CD14-positive monocyte (primary cell): ENCODE measurements at regions not wholly inside any gene's neighbourhood (a gene's known extent, or its start where the extent isn't known, plus 50 kb on each side); places are given as distances from the start of the nearest gene placed in this dataset.

Experiments
- DNase-seq, 3 donors: peaks; one replicate each; pipeline ENCODE4 v3.0.0-alpha.2; 2011 to 2022
- H2AFZ ChIP-seq: 2 replicates; pipeline ENCODE4 v1.6.0; 2012; ENCODE audit warnings: mild to moderate bottlenecking, low read depth, low read length, inconsistent platforms; ENCODE audit not compliant: insufficient read depth, poor library complexity, severe bottlenecking
- H3K27ac ChIP-seq, 2 donors: 1 replicate in 1 of 2; 2 replicates in 1 of 2; pipeline ENCODE4 v1.5.1; 2012 to 2013; ENCODE audit warnings: low read length in 2 of 2, control low read depth in 1 of 2, inconsistent platforms in 1 of 2, low read depth in 1 of 2, mild to moderate bottlenecking in 1 of 2
- H3K27me3 ChIP-seq, 2 donors: one replicate each; pipeline versions ENCODE4 v1.6.0 to v1.6.1; 2011 to 2013; ENCODE audit warnings: low read length in 2 of 2; ENCODE audit not compliant: control insufficient read depth in 2 of 2, insufficient read depth in 2 of 2
- H3K36me3 ChIP-seq, 2 donors: replicated peaks in 1 of 2; 1 replicate in 1 of 2; 2 replicates in 1 of 2; pipeline versions ENCODE4 v1.5.1 to v1.6.1; 2012 to 2013; ENCODE audit warnings: low read length in 2 of 2, control low read depth in 1 of 2, inconsistent platforms in 1 of 2, mild to moderate bottlenecking in 1 of 2; ENCODE audit not compliant: insufficient read depth in 2 of 2, control insufficient read depth in 1 of 2
- H3K4me1 ChIP-seq, 2 donors: 1 replicate in 1 of 2; 2 replicates in 1 of 2; pipeline versions ENCODE4 v1.5.1 to v1.6.1; 2012 to 2013; ENCODE audit warnings: low read length in 2 of 2, control low read depth in 1 of 2, inconsistent platforms in 1 of 2, mild to moderate bottlenecking in 1 of 2, moderate library complexity in 1 of 2; ENCODE audit not compliant: insufficient read depth in 2 of 2, control insufficient read depth in 1 of 2
- H3K4me2 ChIP-seq: replicated peaks from 2 replicates; pipeline ENCODE3; 2012; ENCODE audit warnings: low read length, moderate library complexity, mild to moderate bottlenecking; ENCODE audit not compliant: poor library complexity, severe bottlenecking; ENCODE audit errors: extremely low read depth
- H3K4me3 ChIP-seq, 3 experiments: fragments of 200-600 bp in 1 of 3; sonication (generic) in 1 of 3; replicated peaks in 1 of 3; 1 replicate in 2 of 3; 2 replicates in 1 of 3; pipeline ENCODE4 v1.5.1; 2011 to 2013; ENCODE audit warnings: low read length in 3 of 3, mild to moderate bottlenecking in 3 of 3, control low read depth in 2 of 3, low read depth in 2 of 3, inconsistent platforms in 1 of 3, moderate library complexity in 1 of 3
- H3K79me2 ChIP-seq: 2 replicates; pipeline ENCODE4 v1.6.0; 2012; ENCODE audit warnings: mild to moderate bottlenecking, control low read depth, inconsistent platforms, low read length, moderate library complexity; ENCODE audit not compliant: insufficient read depth
- H3K9ac ChIP-seq: 2 replicates; pipeline ENCODE4 v1.6.0; 2017; ENCODE audit warnings: low read length, mild to moderate bottlenecking; ENCODE audit not compliant: insufficient read depth, poor library complexity, severe bottlenecking
- H3K9me3 ChIP-seq, 2 donors: replicated peaks in 1 of 2; 1 replicate in 1 of 2; 2 replicates in 1 of 2; pipeline versions ENCODE4 v1.5.1 to v1.6.1; 2012 to 2013; ENCODE audit warnings: low read length in 2 of 2, control low read depth in 1 of 2; ENCODE audit not compliant: control insufficient read depth in 1 of 2, insufficient read depth in 1 of 2
- H4K20me1 ChIP-seq: 2 replicates; pipeline ENCODE4 v1.6.0; 2012; ENCODE audit warnings: mild to moderate bottlenecking, low read length, control low read depth, moderate library complexity; ENCODE audit not compliant: insufficient read depth
- H3K27ac Mint-ChIP-seq, 7 donors: one replicate each; pipeline ENCODE4 v1.8.0; 2020; ENCODE audit warnings: mild to moderate bottlenecking in 7 of 7, mixed read lengths in 7 of 7, moderate library complexity in 6 of 7, inconsistent platforms in 2 of 7
- H3K27me3 Mint-ChIP-seq, 3 donors: one replicate each; pipeline ENCODE4 v1.8.0; 2021 to 2022; ENCODE audit warnings: low read depth in 3 of 3, mild to moderate bottlenecking in 3 of 3, mixed read lengths in 3 of 3, moderate library complexity in 3 of 3, inconsistent platforms in 1 of 3
- H3K36me3 Mint-ChIP-seq, 2 donors: one replicate each; pipeline ENCODE4 v1.8.0; 2020; ENCODE audit warnings: mixed read lengths in 2 of 2, inconsistent platforms in 1 of 2, mild to moderate bottlenecking in 1 of 2
- H3K4me1 Mint-ChIP-seq: one replicate; pipeline ENCODE4 v1.8.0; 2020; ENCODE audit warnings: mild to moderate bottlenecking, mixed read lengths
- H3K4me3 Mint-ChIP-seq, 2 donors: one replicate each; pipeline ENCODE4 v1.8.0; 2020; ENCODE audit warnings: mild to moderate bottlenecking in 2 of 2, mixed read lengths in 2 of 2, moderate library complexity in 1 of 2
- H3K9me3 Mint-ChIP-seq, 7 donors: one replicate each; pipeline ENCODE4 v1.8.0; 2020 to 2022; ENCODE audit warnings: mixed read lengths in 7 of 7, mild to moderate bottlenecking in 6 of 7, moderate library complexity in 6 of 7, inconsistent platforms in 2 of 7
- WGBS: methylation state at CpG from one replicate; pipeline ENCODE4 v1.1.5; 2013; ENCODE audit warnings: missing lambda C conversion rate; ENCODE audit not compliant: insufficient coverage; 5-methylcytosine and 5-hydroxymethylcytosine counted together
- intact Hi-C, 2 donors: fragments of 100-400 bp; cut with micrococcal nuclease; formaldehyde crosslinking; loops; one replicate each; pipeline versions ENCODE4 v1.15.0 to v1.15.1; 2023
- TF ChIP-seq, protein P1 (sequence below): fragments of 200-600 bp; IDR thresholded peaks from one replicate; pipeline ENCODE4 v1.8.0; 2022; ENCODE audit warnings: antibody characterized with exemption, mild to moderate bottlenecking

GRCh38 chr1:214146523-214146922 lies 134.4 kb upstream of the SMYD2 start:
- Mint-ChIP-seq H3K36me3 (no peaks in the 10 kb centered on the region), H3K27ac (no peak overlapping the region), H3K9me3 (peaks cover 0 to 5% (median 0%) of the 10 kb centered on the region in 7 donors), H3K27me3 (peaks cover 0 to 2% (median 0%) of the 10 kb centered on the region in 3 donors), H3K4me1 (no peaks in the 10 kb centered on the region), H3K4me3 (no peak overlapping the region)
- H2AFZ ChIP-seq: no peak overlapping the region
- no peaks in the 10 kb centered on the region for H3K79me2 ChIP-seq
- H3K27me3 ChIP-seq: no peaks in the 10 kb centered on the region
- H3K4me2 ChIP-seq: no peak overlapping the region
- H4K20me1 ChIP-seq: no peaks in the 10 kb centered on the region
- no peaks in the 10 kb centered on the region for H3K36me3 ChIP-seq
- 81% methylated on average over 2 of the region's 4 CpGs for WGBS
- intact Hi-C loops: no loop called here
- H3K9me3 ChIP-seq: no peaks in the 10 kb centered on the region
- no peak overlapping the region for H3K4me3 ChIP-seq
- no peak overlapping the region for H3K27ac ChIP-seq
- H3K9ac ChIP-seq: no peak overlapping the region
- H3K4me1 ChIP-seq: no peaks in the 10 kb centered on the region
- TF ChIP-seq, protein P1, sequence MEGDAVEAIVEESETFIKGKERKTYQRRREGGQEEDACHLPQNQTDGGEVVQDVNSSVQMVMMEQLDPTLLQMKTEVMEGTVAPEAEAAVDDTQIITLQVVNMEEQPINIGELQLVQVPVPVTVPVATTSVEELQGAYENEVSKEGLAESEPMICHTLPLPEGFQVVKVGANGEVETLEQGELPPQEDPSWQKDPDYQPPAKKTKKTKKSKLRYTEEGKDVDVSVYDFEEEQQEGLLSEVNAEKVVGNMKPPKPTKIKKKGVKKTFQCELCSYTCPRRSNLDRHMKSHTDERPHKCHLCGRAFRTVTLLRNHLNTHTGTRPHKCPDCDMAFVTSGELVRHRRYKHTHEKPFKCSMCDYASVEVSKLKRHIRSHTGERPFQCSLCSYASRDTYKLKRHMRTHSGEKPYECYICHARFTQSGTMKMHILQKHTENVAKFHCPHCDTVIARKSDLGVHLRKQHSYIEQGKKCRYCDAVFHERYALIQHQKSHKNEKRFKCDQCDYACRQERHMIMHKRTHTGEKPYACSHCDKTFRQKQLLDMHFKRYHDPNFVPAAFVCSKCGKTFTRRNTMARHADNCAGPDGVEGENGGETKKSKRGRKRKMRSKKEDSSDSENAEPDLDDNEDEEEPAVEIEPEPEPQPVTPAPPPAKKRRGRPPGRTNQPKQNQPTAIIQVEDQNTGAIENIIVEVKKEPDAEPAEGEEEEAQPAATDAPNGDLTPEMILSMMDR: no peak
- DNase-seq: no peak

DNA sequence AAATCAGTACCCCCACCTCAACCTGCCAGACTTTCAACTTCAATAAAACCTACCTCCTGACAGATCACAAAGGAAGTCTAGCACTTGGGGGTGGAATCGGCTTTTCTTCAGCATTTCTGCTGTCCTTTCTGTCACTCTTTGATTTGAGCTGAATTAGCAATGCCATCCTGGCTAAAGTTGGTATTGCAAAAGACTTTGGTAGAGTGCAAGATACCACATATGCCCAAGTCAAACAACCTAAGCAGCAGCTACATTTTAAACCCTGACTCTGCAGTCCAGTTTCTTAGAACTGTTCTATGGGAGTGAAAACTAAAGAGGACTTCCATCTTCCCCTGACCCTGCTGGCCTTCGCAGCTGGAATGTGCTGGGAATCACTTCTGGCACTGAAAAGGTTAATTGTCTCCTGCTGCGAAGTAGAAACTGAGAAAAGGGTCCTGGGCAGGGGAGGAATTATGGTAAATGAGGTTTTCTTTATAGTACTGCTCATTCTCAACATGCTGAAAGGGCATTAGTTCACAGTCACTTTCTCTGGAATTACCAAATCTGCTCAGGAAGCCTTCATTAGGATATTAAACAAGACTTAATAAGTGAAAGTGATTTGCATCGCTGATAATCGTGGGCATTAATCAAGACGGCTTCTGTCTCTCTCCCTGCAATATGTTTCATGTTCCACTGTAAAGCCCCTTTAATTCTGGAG lies 126.2 kb upstream of the SMYD2 start:
- H3K36me3 ChIP-seq: no peaks in the 10 kb centered on the region
- Mint-ChIP-seq H3K4me1 (no peaks in the 10 kb centered on the region), H3K27ac (no peak overlapping the region), H3K36me3 (no peaks in the 10 kb centered on the region), H3K27me3 (peaks cover 4 to 7% (median 6%) of the 10 kb centered on the region in 3 donors), H3K4me3 (no peak overlapping the region), H3K9me3 (peaks cover 0 to 2% (median 0%) of the 10 kb centered on the region in 7 donors)
- H3K4me2 ChIP-seq: no peak overlapping the region
- no peaks in the 10 kb centered on the region for H3K79me2 ChIP-seq
- no peak for DNase-seq
- H3K27ac ChIP-seq: no peak overlapping the region
- no peaks in the 10 kb centered on the region for H3K4me1 ChIP-seq
- H2AFZ ChIP-seq: no peak overlapping the region
- H3K9ac ChIP-seq: no peak overlapping the region
- TF ChIP-seq, protein P1: no peak
- no peaks in the 10 kb centered on the region for H4K20me1 ChIP-seq
- peaks cover 0 to 4% of the 10 kb centered on the region in 2 donors for H3K27me3 ChIP-seq
- no peaks in the 10 kb centered on the region for H3K9me3 ChIP-seq
- H3K4me3 ChIP-seq: no peak overlapping the region
- intact Hi-C loops: no loop called here
- no CpG with 5 or more reads among the region's 6 CpGs for WGBS
